HG03442 (cell line): ENCODE measurements at regions not wholly inside any gene's neighbourhood (a gene's known extent, or its start where the extent isn't known, plus 50 kb on each side); places are given as distances from the start of the nearest gene placed in this dataset.
"Not testable (repeated sequence)": the region's sequence is repeated elsewhere in the genome, so short reads cannot be mapped to it uniquely, and the experiment has no call there.

Experiments
- ATAC-seq: cut with Tn5 transposase; IDR thresholded peaks from one replicate; pipeline ENCODE4 v1.9.1; 2021; ENCODE audit warnings: mild to moderate bottlenecking, moderate library complexity; ENCODE audit not compliant: unreplicated experiment

GRCh38 chr7:91355695-91356435 lies 91.6 kb downstream of the FZD1 start:
- ATAC-seq: no peak

GRCh38 chr7:91356915-91357314 lies 92.7 kb downstream of the FZD1 start:
- no peak for ATAC-seq

GRCh38 chr7:91357379-91357778 lies 93.1 kb downstream of the FZD1 start:
- ATAC-seq: no peak

DNA sequence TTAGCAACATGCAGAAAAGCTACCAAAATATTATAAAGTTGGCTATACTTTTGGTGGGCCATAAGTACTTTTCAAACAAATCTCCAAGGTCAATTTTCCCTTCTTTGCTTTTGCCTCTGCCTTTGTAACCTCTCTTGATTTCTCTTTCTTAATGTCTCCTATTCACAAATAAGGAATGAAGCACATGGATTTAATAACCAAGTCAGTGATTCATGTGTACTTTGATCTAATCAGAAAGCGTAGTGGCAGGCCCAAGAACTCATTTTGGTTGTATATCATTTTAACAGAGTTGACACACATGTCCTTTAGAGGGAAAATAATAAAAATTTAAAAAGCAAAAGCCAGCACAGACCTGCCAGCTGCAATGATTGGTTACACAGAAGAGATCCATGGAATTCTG lies 93.7 kb downstream of the FZD1 start:
- ATAC-seq: no peak

DNA sequence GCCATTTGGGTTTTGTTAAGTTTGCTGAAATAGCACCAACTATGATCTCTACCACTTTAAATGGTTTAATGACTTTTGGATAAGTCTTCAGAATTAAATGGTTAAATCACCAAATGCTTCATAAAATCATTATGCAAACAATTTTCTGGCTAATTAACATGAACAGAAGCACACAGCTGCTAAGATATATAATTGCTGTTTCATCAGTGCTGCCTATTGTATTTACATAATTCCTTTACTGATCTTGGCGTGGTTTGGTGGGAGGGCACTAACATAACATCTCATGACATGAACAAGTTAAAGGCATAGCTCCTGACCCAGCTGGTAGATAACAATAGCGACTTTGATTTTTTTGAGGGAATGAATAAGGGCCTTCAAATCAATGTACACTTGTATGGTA lies 94.1 kb downstream of the FZD1 start:
- no peak for ATAC-seq

- ATAC-seq: not testable (repeated sequence)
These were observed 100.9 kb downstream of the FZD1 start for GRCh38 chr7:91365097-91365496.

DNA sequence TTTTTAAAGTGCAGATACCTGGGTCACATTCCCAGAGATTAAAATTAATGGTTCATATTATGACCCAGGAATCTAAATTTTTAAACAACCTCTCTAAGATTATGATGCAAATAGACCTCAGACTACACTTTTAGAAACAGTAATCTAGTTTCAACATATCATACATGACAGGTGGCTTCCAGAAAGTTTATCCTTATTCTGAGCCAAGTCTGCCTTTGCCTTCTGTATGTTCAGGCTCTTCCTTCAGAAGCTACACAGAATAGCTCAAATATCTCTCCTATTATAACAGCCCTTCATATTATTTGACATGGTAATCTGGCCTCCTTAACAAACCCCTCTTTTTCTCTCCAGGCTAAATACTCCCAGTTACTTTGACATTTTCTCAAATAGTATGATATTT lies 101.9 kb downstream of the FZD1 start:
- no peak for ATAC-seq

- no peak for ATAC-seq
These were observed 103.8 kb downstream of the FZD1 start for GRCh38 chr7:91367812-91368578.

- ATAC-seq: no peak
These were observed 108.1 kb downstream of the FZD1 start for GRCh38 chr7:91372323-91372722.

- ATAC-seq: no peak
These were observed 109.0 kb downstream of the FZD1 start for GRCh38 chr7:91373111-91373800.

DNA sequence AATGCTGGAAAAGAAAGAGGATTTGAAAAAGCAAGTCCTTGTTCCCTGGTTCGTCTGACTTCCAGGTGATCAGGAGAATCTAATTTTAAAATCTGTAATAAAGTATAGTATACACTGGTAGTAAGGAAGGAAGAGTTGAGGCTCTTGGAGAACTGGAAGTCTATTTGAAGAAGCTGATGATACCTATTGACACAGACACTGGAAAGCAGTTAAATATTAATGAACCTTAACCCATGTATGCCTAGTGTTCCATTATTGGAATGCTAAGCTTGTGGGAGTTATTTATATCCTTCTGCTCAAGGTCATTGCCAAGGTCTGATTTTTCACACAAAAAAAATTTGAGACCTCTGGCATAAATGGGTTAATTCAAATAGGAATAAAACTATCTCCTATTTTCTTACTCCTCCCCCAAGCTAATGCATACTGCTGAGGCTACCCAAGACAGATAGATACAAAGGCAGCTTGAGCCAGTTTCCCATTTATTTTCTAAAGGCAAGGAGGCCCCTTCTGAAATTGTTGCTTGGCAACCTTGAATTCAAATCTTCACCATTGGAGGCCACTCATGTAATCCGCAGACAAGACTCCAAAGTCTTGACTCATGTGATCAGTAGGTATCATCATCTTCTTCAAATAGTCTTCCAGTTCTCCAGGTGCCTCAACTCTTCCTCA lies 110.2 kb downstream of the FZD1 start:
- ATAC-seq: no peak

DNA sequence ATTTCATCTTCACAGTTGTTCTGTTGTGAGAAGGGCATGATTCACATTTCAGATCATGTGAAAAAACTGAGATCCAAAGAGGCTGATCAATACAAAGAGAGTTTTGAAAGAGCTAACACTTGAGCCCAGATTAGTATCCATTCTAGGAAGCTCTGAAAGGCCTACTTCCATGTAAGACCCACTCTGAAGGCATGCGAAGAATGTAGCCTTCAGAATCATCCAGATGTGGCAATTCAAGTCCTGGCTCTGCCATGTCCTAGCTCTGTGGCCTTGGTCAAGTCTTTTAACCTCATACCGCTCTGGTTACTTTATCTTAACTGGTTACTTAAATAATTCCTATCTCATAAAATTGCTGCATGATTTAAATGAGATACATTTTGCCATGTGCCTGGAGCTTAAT lies 111.1 kb downstream of the FZD1 start:
- ATAC-seq: no peak

DNA sequence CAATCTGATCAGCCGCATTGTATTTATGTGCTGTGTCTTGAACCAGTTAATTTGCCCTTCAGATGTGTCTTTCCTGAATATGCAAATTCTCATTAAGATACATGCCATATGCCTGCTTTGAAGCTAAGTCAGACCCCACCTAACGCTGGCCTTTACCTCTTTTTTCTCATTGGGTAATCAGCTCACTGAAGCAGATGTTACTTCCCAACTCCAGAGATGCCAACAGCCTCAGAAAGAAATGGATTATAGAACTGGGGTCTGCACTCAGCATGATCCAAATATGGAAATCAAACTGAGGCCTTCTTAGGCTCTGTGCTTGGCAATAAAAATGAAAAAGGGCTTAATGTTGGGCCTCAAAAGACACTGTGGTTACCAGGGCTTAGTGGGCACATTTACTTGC lies 113.9 kb downstream of the FZD1 start:
- ATAC-seq: no peak

DNA sequence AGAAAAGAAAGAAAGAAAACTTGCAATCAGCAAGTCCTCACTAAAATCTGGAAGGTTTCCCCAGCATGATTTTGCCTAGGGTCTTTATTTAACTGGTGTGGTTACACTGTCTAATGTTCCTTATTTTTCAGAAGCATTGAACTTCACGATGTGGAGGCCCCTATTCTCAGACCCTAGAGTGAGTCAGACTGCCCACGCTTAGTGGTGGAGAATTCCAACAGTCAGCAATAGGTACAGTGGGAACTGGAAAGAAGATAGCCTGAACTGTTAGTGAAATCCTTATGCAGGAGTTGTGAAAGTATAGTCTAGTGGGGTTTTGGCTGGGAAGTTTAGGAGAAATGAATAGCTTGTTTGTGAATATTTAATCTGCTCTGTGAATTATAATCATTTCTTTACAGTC lies 115.0 kb downstream of the FZD1 start:
- no peak for ATAC-seq

DNA sequence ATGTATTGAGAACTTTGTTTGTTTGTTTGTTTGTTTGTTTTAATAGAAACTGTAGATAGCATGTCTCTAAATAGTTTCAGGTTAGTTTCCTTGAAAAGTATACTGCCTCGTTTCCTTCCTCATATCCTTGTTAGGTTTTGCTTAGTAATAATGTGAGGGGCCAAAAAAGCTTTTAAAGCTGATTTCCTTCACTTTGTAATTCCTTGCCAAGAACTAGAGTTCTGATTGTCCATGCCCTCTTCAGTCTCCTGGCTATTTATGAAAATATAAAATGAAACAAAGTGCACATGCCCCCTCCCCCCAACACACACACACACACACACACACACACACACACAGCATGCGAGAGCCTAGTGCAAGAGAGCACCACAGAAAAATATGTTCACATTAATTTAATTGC lies 115.8 kb downstream of the FZD1 start:
- no peak for ATAC-seq

DNA sequence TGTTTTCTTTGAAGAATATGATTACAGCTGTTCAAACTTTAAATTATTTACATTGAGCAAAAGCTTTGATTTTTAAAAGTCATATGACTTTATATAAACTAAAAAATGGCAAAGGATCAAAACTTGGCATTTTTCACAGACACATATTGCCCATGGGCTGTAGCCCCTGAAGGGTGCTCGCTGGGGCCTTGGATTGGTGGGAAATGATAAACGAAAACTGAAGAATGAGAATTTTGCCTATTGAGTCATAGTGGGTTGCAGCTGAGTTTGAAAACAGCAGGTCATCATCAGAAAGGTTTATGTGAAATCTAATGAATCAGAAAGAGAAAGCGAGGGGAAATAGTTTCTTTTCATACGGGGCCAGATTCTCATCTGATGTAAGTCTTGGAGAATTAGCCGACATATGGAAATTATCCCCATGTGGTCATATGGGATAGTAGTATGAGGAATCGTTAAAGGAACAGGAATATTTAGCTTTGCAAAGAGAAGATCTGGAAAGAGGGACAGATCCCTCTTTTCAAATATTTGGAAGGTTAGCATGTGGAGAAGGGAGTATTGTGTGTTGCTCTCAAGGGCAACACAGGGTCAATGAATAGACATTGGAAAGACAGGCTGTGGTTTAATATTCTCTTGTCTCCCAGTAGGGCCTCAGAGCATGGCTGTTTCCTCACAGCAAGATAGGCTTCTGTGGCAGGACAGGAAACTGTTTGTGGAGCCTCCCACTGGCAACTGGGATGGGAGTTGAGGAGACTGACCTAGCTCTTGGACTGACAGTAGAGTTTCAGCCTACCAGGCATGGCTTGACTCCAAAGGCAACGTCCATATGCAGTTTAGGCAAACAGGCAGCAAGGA lies 119.0 kb downstream of the FZD1 start:
- no peak for ATAC-seq

GRCh38 chr7:91383905-91384274 lies 119.7 kb downstream of the FZD1 start:
- no peak for ATAC-seq

DNA sequence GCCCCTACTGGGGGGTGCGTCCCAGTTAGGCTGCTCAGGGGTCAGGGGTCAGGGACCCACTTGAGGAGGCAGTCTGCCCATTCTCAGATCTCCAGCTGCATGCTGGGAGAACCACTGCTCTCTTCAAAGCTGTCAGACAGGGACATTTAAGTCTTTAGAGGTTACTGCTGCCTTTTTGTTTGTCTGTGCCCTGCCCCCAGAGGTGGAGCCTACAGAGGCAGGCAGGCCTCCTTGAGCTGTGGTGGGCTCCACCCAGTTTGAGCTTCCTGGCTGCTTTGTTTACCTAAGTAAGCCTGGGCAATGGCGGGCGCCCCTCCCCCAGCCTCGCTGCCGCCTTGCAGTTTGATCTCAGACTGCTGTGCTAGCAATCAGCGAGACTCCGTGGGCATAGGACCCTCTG lies 130.5 kb downstream of the FZD1 start:
- ATAC-seq: not testable (repeated sequence)

GRCh38 chr7:91395313-91395712 lies 131.1 kb downstream of the FZD1 start:
- ATAC-seq: not testable (repeated sequence)

DNA sequence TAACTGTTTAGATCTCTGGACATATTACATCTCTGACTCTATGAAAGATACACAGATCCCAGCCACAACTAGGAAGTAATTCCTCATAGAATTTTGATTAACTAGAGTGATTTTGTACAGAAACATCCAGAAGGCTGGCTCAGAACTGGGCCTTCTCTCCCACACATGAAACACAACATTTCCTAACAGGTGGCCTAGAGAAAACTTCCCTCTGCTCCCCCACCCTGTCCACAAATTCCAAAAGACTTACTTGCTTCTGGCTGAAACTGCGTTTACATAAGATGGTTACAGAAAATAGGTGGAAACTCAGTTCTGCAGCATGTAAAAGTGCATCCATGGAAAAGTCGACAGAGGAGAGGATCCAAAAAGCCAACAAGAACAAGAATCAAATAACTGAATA lies 132.9 kb downstream of the FZD1 start:
- no peak for ATAC-seq
